ENCODE measurements at regions not wholly inside any gene's neighbourhood (a gene's known extent, or its start where the extent isn't known, plus 50 kb on each side); places are given as distances from the start of the nearest gene placed in this dataset.

DNA sequence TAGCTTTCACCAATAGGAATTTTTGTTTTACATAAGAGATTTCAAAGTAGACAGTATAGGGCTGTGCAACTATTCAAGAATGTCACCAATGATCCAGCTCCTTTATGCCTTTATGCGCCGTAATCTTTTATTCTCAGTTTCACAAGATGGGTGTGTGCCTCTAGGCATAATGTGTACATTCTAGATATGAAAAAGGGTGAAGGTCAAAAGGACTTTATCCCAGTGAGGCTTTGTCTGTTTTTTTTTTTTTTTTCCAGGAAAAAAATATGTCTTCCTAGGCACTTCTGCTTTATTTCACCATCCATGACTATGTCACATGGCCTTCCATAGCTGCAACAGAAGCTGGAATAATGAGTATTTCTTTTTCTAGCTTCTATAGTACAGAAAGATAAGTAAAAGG lies 142.3 kb upstream of the IGF1 start:
- TF ChIP-seq CTCF (IDR thresholded peaks at IDR 0.05): no peak
- Histone ChIP-seq H3K4me1 (no peaks in the 10 kb centered on the region), H3K9me3 (peaks cover 0 to 20% of the 10 kb centered on the region in 2 donors), H3K36me3 (no peaks in the 10 kb centered on the region), H3K27ac (no peak overlapping the region), H3K4me3 (no peak overlapping the region), H3K27me3 (no peaks in the 10 kb centered on the region)
- no peak for ATAC-seq
- DNase-seq: no peak
- intact Hi-C loops (cut with DNase I): no loop called here

DNA sequence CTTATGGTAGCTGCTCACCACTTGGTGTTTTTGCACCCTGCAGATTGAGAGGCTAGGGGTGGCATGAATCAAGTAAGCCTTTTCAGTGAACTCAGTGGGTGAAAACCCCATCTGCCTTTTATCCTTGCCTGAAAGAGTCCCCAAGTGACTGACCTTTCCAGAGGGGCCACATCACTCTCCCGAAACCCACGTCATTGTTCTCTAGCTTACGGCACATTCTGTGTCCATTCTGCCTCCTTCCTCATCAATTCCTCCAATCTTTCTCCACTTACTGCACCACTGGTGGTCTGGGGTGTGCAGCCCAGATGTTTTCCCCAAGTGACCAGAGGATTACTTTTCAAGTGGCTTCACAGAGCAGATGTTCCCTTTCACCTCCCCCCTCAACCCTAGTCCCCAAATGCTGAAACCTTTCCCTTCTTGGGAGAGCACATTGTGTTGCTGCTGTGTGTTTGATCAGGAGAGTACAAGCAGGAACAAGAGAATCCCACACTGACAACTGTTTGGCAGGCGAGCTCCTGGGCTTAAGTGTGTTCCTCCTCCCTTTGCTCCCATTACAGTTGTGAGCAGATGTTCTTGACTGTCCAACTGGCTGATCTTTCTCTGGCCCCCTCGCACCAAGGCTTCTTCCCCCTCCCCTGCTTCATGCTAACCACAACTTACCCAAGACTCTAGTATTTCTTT lies 138.0 kb upstream of the IGF1 start:
- Histone ChIP-seq H3K36me3 (no peaks in the 10 kb centered on the region), H3K4me3 (no peak overlapping the region), H3K4me1 (no peaks in the 10 kb centered on the region), H3K27ac (no peak overlapping the region), H3K27me3 (no peaks in the 10 kb centered on the region), H3K9me3 (no peaks in the 10 kb centered on the region)
- DNase-seq (no peak), ATAC-seq (no peak)
- no peak for TF ChIP-seq CTCF (IDR thresholded peaks at IDR 0.05)
- intact Hi-C loops (cut with DNase I): no loop called here

- H3K27me3 ChIP-seq: no peaks in the 10 kb centered on the region
- no peak overlapping the region for H3K4me3 ChIP-seq
- intact Hi-C loops (cut with DNase I): no loop called here
- no peak overlapping the region for H3K27ac ChIP-seq
- no peak for TF ChIP-seq CTCF (IDR thresholded peaks at IDR 0.05)
- no peaks in the 10 kb centered on the region for H3K36me3 ChIP-seq
- DNase-seq (no peak), ATAC-seq (no peak)
- no peaks in the 10 kb centered on the region for H3K4me1 ChIP-seq
- no peaks in the 10 kb centered on the region for H3K9me3 ChIP-seq
Measured at GRCh38 chr12:102616692-102617091, 136.3 kb upstream of the IGF1 start.

GRCh38 chr12:102611995-102612394 lies 131.6 kb upstream of the IGF1 start:
- H3K27me3 ChIP-seq: no peaks in the 10 kb centered on the region
- intact Hi-C loops (cut with DNase I): no loop called here
- H3K4me1 ChIP-seq: no peaks in the 10 kb centered on the region
- H3K4me3 ChIP-seq: no peak overlapping the region
- ATAC-seq: no peak
- H3K27ac ChIP-seq: no peak overlapping the region
- no peak for DNase-seq
- H3K36me3 ChIP-seq: no peaks in the 10 kb centered on the region
- TF ChIP-seq CTCF (IDR thresholded peaks at IDR 0.05): no peak
- peaks cover 0 to 4% of the 10 kb centered on the region in 2 donors for H3K9me3 ChIP-seq

DNA sequence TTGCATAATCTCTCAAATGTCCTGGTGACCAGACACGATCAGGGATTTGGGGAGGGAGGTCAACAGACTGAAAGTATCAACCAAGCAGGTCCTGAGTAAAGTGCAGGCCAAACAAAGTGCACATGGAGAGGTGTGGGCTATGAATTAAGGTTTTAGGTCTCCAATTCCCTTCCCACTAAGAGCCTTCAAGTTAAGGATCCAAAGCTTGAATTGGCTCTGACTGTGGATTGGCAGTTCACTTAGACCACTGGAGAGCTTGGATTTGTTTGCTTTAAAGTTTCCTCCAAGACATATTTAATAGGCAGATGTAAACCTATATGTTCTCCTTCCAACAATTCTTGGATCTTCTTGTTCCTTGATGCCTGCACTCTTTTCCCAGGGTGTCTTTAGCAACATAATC lies 129.6 kb upstream of the IGF1 start:
- ATAC-seq (no peak), DNase-seq (no peak)
- Histone ChIP-seq H3K36me3 (no peaks in the 10 kb centered on the region), H3K27me3 (no peaks in the 10 kb centered on the region), H3K4me1 (no peaks in the 10 kb centered on the region), H3K9me3 (peaks cover 0 to 12% of the 10 kb centered on the region in 2 donors), H3K27ac (no peak overlapping the region), H3K4me3 (no peak overlapping the region)
- TF ChIP-seq CTCF (IDR thresholded peaks at IDR 0.05): no peak
- intact Hi-C loops (cut with DNase I): no loop called here

All from left lung (tissue), 4 donors.